Mesothelial cell of epicardium (in vitro differentiated cells): ENCODE measurements at regions not wholly inside any gene's neighbourhood (a gene's known extent, or its start where the extent isn't known, plus 50 kb on each side); places are given as distances from the start of the nearest gene placed in this dataset.

Source experiments
- DNase-seq, 2 experiments: peaks; one replicate each; pipeline ENCODE4 v3.0.0; 2021; ENCODE audit warnings: low spot score in 2 of 2; ENCODE audit not compliant: unreplicated experiment in 2 of 2
- H3K27ac Mint-ChIP-seq: 2 replicates; pipeline ENCODE4 v1.8.0; 2021; ENCODE audit warnings: mixed read lengths
- H3K27me3 Mint-ChIP-seq: 2 replicates; pipeline ENCODE4 v1.8.0; 2021; ENCODE audit warnings: low read depth, mixed read lengths
- H3K36me3 Mint-ChIP-seq: 2 replicates; pipeline ENCODE4 v1.8.0; 2021; ENCODE audit warnings: mixed read lengths
- H3K4me1 Mint-ChIP-seq: 2 replicates; pipeline ENCODE4 v1.8.0; 2021; ENCODE audit warnings: mixed read lengths
- H3K4me3 Mint-ChIP-seq: 2 replicates; pipeline ENCODE4 v1.8.0; 2021; ENCODE audit warnings: mild to moderate bottlenecking, moderate library complexity, mixed read lengths
- H3K9me3 Mint-ChIP-seq: 2 replicates; pipeline ENCODE4 v1.8.0; 2021; ENCODE audit warnings: mixed read lengths
- TF ChIP-seq, protein P1 (sequence below): fragments of 200-600 bp; sonication (generic); IDR thresholded peaks from one replicate; pipeline ENCODE4 v1.5.0; 2021; ENCODE audit warnings: antibody characterized with exemption; ENCODE audit not compliant: unreplicated experiment

DNA sequence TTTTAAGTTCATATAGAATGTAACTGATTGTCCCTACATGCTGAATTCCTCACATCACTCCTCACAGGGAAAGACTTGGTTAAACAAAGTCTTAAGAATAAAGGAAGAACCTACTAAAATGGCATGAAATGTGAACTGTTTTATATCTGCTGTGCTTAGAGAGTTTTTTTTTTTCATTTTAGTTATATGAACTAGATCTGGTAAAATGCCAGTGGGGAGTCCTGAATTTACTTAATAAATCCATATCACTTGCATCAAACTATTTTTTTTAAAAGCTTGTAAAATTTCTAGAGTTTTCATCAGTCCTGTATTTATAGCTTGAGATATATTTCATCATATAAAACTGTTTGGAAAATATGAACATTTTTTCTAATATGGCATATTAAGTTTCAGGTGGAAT lies 1528.6 kb downstream of the EFNA5 start:
- TF ChIP-seq, protein P1, sequence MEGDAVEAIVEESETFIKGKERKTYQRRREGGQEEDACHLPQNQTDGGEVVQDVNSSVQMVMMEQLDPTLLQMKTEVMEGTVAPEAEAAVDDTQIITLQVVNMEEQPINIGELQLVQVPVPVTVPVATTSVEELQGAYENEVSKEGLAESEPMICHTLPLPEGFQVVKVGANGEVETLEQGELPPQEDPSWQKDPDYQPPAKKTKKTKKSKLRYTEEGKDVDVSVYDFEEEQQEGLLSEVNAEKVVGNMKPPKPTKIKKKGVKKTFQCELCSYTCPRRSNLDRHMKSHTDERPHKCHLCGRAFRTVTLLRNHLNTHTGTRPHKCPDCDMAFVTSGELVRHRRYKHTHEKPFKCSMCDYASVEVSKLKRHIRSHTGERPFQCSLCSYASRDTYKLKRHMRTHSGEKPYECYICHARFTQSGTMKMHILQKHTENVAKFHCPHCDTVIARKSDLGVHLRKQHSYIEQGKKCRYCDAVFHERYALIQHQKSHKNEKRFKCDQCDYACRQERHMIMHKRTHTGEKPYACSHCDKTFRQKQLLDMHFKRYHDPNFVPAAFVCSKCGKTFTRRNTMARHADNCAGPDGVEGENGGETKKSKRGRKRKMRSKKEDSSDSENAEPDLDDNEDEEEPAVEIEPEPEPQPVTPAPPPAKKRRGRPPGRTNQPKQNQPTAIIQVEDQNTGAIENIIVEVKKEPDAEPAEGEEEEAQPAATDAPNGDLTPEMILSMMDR: no peak
- no peak overlapping the region for H3K4me3 Mint-ChIP-seq
- H3K9me3 Mint-ChIP-seq: peaks cover 14% of the 10 kb centered on the region
- H3K4me1 Mint-ChIP-seq: peaks cover 34% of the 10 kb centered on the region
- no peak for DNase-seq
- no peaks in the 10 kb centered on the region for H3K27me3 Mint-ChIP-seq
- H3K27ac Mint-ChIP-seq: peak overlapping the region; percentile 22
- peaks cover 5% of the 10 kb centered on the region for H3K36me3 Mint-ChIP-seq

DNA sequence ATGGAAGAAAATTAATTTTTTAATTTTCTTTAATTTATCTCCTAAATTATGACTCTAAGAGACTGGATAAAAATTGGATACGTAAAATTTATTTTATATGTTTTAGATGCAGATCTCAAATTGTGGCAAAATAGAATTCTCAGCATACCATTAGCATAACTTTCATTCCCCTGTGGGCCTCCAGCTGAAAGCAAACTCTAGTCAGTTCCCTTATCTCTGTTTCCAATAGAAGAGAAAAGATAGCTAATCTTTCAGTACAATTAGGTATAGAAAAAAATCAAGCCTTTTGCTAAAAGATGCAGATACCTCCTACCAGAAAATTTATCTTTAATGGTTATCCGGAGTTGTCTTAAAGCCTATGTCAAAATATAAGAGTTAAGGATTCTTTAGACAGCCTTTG lies 1530.6 kb downstream of the EFNA5 start:
- peaks cover 10% of the 10 kb centered on the region for H3K9me3 Mint-ChIP-seq
- peaks cover 52% of the 10 kb centered on the region for H3K4me1 Mint-ChIP-seq
- no peak for DNase-seq
- TF ChIP-seq, protein P1: no peak
- no peaks in the 10 kb centered on the region for H3K27me3 Mint-ChIP-seq
- H3K27ac Mint-ChIP-seq: no peak overlapping the region
- H3K36me3 Mint-ChIP-seq: peaks cover 3% of the 10 kb centered on the region
- H3K4me3 Mint-ChIP-seq: no peak overlapping the region

DNA sequence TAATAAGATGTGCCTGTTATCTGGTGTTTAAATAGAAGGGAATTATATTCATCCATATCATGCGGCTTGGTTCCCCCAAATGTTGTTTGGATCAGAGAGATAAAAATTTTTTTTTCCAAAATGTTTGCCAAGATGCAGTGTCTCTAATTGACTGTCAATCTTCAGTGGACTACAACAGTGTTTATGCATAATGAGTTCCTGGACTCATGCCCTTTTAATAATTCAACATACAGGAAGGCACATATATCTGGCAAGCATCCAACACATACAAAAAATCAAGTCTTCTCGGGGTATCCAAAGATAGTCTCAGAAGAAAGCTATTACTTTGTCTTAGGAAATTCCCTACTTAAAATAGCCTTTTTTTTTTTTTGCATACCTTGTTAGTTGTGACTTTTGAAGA lies 1534.7 kb downstream of the EFNA5 start:
- H3K27me3 Mint-ChIP-seq: no peaks in the 10 kb centered on the region

DNA sequence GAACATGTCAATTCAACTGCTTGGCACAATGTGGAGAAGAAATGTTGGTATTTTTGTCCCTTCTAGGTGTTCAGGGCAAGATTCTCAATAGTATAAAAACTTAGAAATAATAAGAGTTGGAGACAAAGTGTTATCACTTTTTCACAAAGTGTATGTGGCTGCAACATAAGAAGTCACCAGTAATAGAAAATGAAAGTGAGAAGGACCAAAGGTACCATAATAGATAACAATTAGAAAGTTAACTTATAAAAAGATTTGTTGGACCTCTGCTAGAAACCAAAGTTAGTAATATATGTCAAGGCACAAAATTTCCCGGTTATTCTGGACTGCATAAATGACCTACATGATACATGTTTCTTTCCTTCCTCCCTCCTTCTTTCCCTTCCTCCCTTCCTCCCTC lies 1535.3 kb downstream of the EFNA5 start:
- H3K36me3 Mint-ChIP-seq: peaks cover 3% of the 10 kb centered on the region
- no peak for DNase-seq
- TF ChIP-seq, protein P1: no peak
- H3K4me3 Mint-ChIP-seq: no peak overlapping the region
- peaks cover 14% of the 10 kb centered on the region for H3K9me3 Mint-ChIP-seq
- no peaks in the 10 kb centered on the region for H3K27me3 Mint-ChIP-seq
- H3K4me1 Mint-ChIP-seq: peaks cover 34% of the 10 kb centered on the region
- H3K27ac Mint-ChIP-seq: peak overlapping the region; percentile 75

More for the DNA sequence above, 1534.7 kb downstream of the EFNA5 start:
- DNase-seq: no peak
- peaks cover 3% of the 10 kb centered on the region for H3K36me3 Mint-ChIP-seq
- peaks cover 14% of the 10 kb centered on the region for H3K9me3 Mint-ChIP-seq
- no peak overlapping the region for H3K4me3 Mint-ChIP-seq
- TF ChIP-seq, protein P1: no peak
- H3K27ac Mint-ChIP-seq: peak overlapping the region; percentile 75
- peaks cover 39% of the 10 kb centered on the region for H3K4me1 Mint-ChIP-seq

DNA sequence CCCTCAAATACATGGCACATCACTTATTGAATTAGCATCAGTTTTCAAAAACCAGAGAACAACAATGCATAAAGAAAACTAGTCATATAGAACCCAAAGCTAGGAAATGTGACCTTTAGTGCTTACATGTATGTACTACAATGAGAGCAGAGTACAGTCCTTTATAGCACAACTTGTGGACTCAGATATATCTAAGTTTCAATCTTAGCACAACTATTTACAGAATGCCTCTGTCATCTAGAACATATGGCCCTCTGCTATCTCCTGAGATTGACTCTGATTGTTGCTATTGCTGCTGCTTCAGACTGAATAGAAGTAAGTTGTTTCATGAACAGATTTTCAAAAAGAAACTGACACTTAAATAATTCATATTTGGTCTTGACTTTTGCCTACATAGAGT lies 1536.2 kb downstream of the EFNA5 start:
- Mint-ChIP-seq H3K27me3 (no peaks in the 10 kb centered on the region), H3K4me1 (peaks cover 29% of the 10 kb centered on the region), H3K4me3 (no peak overlapping the region), H3K9me3 (peaks cover 14% of the 10 kb centered on the region), H3K27ac (no peak overlapping the region), H3K36me3 (peaks cover 3% of the 10 kb centered on the region)
- TF ChIP-seq, protein P1: no peak
- no peak for DNase-seq

DNA sequence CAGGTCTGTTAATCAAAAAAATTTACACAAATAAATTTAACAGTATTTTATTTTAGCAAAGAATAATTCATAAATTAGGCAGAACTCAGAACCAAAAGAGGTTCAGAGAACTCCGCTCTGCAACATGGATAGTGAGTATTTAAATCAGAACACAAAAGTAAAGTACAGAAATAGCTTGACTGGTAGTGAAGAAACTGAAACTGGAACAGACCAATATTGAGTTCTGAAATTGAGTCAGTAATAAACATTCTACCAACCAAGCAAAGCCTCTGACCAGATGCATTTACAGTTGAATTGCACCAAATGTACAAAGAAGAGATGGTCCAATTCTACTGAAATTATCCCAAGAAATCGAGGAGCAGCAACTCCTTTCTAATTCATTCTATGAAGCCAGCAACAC lies 1542.8 kb downstream of the EFNA5 start:
- H3K36me3 Mint-ChIP-seq: no peaks in the 10 kb centered on the region
- no peak for DNase-seq
- H3K9me3 Mint-ChIP-seq: peaks cover 4% of the 10 kb centered on the region
- no peak overlapping the region for H3K27ac Mint-ChIP-seq
- H3K4me1 Mint-ChIP-seq: peaks cover 7% of the 10 kb centered on the region
- no peaks in the 10 kb centered on the region for H3K27me3 Mint-ChIP-seq
- TF ChIP-seq, protein P1: no peak
- no peak overlapping the region for H3K4me3 Mint-ChIP-seq
